ENCODE measurements at regions not wholly inside any gene's neighbourhood (a gene's known extent, or its start where the extent isn't known, plus 50 kb on each side); places are given as distances from the start of the nearest gene placed in this dataset.

DNA sequence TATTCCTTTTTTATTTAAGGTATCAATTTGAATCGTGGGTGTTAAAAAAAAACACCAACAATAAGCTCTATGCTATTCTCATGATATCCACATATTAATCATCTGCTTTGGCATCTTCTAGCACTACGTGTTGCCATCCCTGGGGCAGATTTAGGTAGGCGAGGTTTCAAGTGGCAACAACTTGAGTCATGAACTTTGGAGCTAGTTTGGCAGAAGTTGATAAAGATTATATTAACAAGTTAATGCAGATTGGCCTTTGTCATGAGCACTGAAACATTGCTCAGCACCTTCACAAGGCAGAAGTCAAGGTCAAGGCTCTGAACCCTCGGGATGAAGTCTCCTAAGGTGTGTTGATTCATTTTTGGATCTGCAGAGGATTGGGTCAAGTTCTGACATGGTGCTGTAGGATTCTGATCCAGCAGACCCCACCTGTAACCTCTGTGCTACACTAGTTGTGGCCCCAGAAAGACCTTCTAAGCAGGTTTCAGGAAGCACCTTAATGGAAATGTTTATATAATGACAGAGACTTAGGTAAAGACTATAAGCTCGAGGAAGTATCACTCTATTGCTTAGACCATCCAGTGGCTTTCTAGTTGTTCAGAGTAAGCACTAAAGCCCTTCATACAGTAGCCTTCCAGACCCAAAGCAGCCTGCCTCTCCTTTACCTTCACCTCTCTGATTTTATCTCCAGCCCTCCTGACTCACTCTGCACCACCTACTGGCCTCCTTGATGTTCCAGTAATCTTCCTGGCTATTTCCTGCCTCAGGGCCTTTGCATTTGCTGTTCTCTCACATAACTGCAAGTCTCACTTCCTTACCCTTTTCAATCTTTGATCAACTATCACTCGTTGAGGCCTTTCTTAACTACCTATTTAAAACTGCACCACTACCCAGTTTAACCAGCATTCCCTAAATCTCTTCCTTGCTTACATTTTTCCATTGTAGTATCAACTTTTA is 117.0 kb upstream of the SLC4A4 start:
- no peak for TF ChIP-seq EP300 (IDR thresholded peaks at IDR 0.05)
- TF ChIP-seq, protein P1, sequence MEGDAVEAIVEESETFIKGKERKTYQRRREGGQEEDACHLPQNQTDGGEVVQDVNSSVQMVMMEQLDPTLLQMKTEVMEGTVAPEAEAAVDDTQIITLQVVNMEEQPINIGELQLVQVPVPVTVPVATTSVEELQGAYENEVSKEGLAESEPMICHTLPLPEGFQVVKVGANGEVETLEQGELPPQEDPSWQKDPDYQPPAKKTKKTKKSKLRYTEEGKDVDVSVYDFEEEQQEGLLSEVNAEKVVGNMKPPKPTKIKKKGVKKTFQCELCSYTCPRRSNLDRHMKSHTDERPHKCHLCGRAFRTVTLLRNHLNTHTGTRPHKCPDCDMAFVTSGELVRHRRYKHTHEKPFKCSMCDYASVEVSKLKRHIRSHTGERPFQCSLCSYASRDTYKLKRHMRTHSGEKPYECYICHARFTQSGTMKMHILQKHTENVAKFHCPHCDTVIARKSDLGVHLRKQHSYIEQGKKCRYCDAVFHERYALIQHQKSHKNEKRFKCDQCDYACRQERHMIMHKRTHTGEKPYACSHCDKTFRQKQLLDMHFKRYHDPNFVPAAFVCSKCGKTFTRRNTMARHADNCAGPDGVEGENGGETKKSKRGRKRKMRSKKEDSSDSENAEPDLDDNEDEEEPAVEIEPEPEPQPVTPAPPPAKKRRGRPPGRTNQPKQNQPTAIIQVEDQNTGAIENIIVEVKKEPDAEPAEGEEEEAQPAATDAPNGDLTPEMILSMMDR (IDR thresholded peaks at IDR 0.05), result no peak
